HCT116 (cell line): ENCODE measurements at regions not wholly inside any gene's neighbourhood (a gene's known extent, or its start where the extent isn't known, plus 50 kb on each side); places are given as distances from the start of the nearest gene placed in this dataset.

ENCODE experiments used
- ATAC-seq: fragments of 200-7000 bp; cut with Tn5 transposase; 2 replicates; pipeline ENCODE4 v1.9.1; 2020; ENCODE audit warnings: mild to moderate bottlenecking, moderate library complexity
- BruUV-seq: library from RNA; stranded (reverse); fragments of 400-500 nt; replicated peaks from 2 replicates; lab custom pipeline; 2021; lab: Mats Ljungman, UMichigan
- CTCF ChIA-PET: fragments of 300-600 bp; sonication (Branson Sonifier 250); formaldehyde crosslinking; loops from one replicate; lab custom pipeline; 2021; ENCODE audit warnings: antibody characterized with exemption; lab: Charles Lee
- POLR2A ChIA-PET: fragments of 300-600, 350-600 bp; sonication (Branson Sonifier 250); formaldehyde crosslinking; loops from one replicate; lab custom pipeline; 2021; ENCODE audit warnings: antibody characterized with exemption; lab: Charles Lee
- RAD21 ChIA-PET, 2 experiments: fragments of 300-600 bp; sonication (Branson Sonifier 250); formaldehyde crosslinking; loops; one replicate each; lab custom pipeline; 2023; ENCODE audit warnings: low total read pairs in 2 of 2; ENCODE audit not compliant: uncharacterized antibody in 2 of 2, unreplicated experiment in 2 of 2, low non-redundant PET in 1 of 2; lab: Charles Lee
- DNase-seq: peaks from one replicate; pipeline ENCODE4 v3.0.0-alpha.2; 2010; ENCODE audit warnings: low read depth, low spot score
- H2AFZ ChIP-seq: fragments of 200-600 bp; shearing (Covaris generic), sonication (generic); 2 replicates; pipeline ENCODE4 v1.6.1; 2017; ENCODE audit warnings: low read depth, mixed run types, mixed read lengths, antibody characterized with exemption, low read length; ENCODE audit not compliant: poor library complexity, severe bottlenecking
- H3K27ac ChIP-seq: 2 replicates; pipeline ENCODE4 v1.5.1; 2012; ENCODE audit warnings: low read depth, low read length
- H3K27me3 ChIP-seq: fragments of 200-600 bp; sonication (generic); 2 replicates; pipeline ENCODE4 v1.6.1; 2016; ENCODE audit warnings: mixed run types, low read length, mixed read lengths; ENCODE audit not compliant: insufficient read depth
- H3K36me3 ChIP-seq, 2 experiments: fragments of 200-500 bp in 1 of 2; fragments of 200-600 bp in 1 of 2; sonication (Bioruptor generic) in 1 of 2; sonication (generic) in 1 of 2; 2 replicates each; pipeline versions ENCODE4 v1.5.1 to v1.6.1; 2014 to 2016; ENCODE audit warnings: low read length in 2 of 2, inconsistent platforms in 1 of 2, mixed read lengths in 1 of 2, mixed run types in 1 of 2; ENCODE audit not compliant: insufficient read depth in 2 of 2, control insufficient read depth in 1 of 2
- H3K4me1 ChIP-seq, 2 experiments: fragments of 200-600 bp in 1 of 2; sonication (generic) in 1 of 2; 2 replicates each; pipeline versions ENCODE4 v1.5.1 to v1.6.1; 2012 to 2017; ENCODE audit warnings: low read length in 2 of 2, inconsistent platforms in 1 of 2, mild to moderate bottlenecking in 1 of 2, mixed read lengths in 1 of 2, mixed run types in 1 of 2, moderate library complexity in 1 of 2; ENCODE audit not compliant: insufficient read depth in 2 of 2, control insufficient read depth in 1 of 2
- H3K4me2 ChIP-seq: fragments of 200-600 bp; sonication (generic); 2 replicates; pipeline ENCODE4 v1.6.1; 2017; ENCODE audit warnings: mixed run types, low read length, mixed read lengths
- H3K4me3 ChIP-seq, 2 experiments: fragments of 200-600 bp in 1 of 2; sonication (generic) in 1 of 2; replicated peaks in 1 of 2; 2 replicates each; pipeline ENCODE4 v1.5.1; 2011 to 2016; ENCODE audit warnings: low read length in 2 of 2, control low read depth in 1 of 2, low read depth in 1 of 2, mild to moderate bottlenecking in 1 of 2, mixed read lengths in 1 of 2, mixed run types in 1 of 2
- H3K79me2 ChIP-seq: fragments of 200-600 bp; sonication (generic); 2 replicates; pipeline ENCODE4 v1.6.1; 2017; ENCODE audit warnings: mild to moderate bottlenecking, mixed run types, low read length, moderate library complexity, mixed read lengths; ENCODE audit not compliant: insufficient read depth
- H3K9ac ChIP-seq: fragments of 200-600 bp; sonication (generic); 2 replicates; pipeline ENCODE4 v1.6.1; 2016; ENCODE audit warnings: low read length, mixed read lengths
- H3K9me2 ChIP-seq: fragments of 200-600 bp; sonication (generic), shearing (Covaris generic); 2 replicates; pipeline ENCODE4 v1.6.1; 2017; ENCODE audit warnings: mixed run types, mild to moderate bottlenecking, moderate library complexity; ENCODE audit not compliant: insufficient read depth
- H3K9me3 ChIP-seq, 2 experiments: fragments of 200-500 bp in 1 of 2; fragments of 200-600 bp in 1 of 2; sonication (Bioruptor generic) in 1 of 2; sonication (generic) in 1 of 2; 2 replicates each; pipeline ENCODE4 v1.6.1; 2014 to 2017; ENCODE audit warnings: low read length in 2 of 2, mixed read lengths in 2 of 2, inconsistent platforms in 1 of 2, low read depth in 1 of 2, mild to moderate bottlenecking in 1 of 2, mixed run types in 1 of 2, moderate library complexity in 1 of 2; ENCODE audit not compliant: control insufficient read depth in 1 of 2, insufficient read depth in 1 of 2
- H4K20me1 ChIP-seq: fragments of 200-600 bp; sonication (generic), shearing (Covaris generic); 2 replicates; pipeline ENCODE4 v1.6.1; 2017; ENCODE audit warnings: mixed run types, mild to moderate bottlenecking, moderate library complexity; ENCODE audit not compliant: insufficient read depth
- CEBPB ChIP-seq: IDR thresholded peaks from 2 replicates; pipeline ENCODE4 v1.6.1; 2012; ENCODE audit warnings: low read depth
- ELF1 ChIP-seq: IDR thresholded peaks from 2 replicates; pipeline ENCODE4 v1.6.1; 2012; ENCODE audit warnings: low read depth, borderline replicate concordance
- EZH2 ChIP-seq: fragments of 200-600 bp; sonication (generic); IDR thresholded peaks from 2 replicates; pipeline ENCODE4 v1.6.1; 2017; ENCODE audit warnings: antibody characterized with exemption, mixed run types
- EZH2phosphoT487 ChIP-seq: fragments of 200-600 bp; IDR thresholded peaks from 2 replicates; pipeline ENCODE4 v1.6.1; 2018; ENCODE audit warnings: antibody characterized with exemption, borderline replicate concordance
- JUND ChIP-seq: IDR thresholded peaks from 2 replicates; pipeline ENCODE4 v1.6.1; 2012
- RAD21 ChIP-seq: IDR thresholded peaks from 2 replicates; pipeline ENCODE4 v1.6.1; 2012; ENCODE audit warnings: low read depth, mild to moderate bottlenecking
- SIN3A ChIP-seq: IDR thresholded peaks from 2 replicates; pipeline ENCODE4 v1.6.1; 2012; ENCODE audit warnings: low read depth
- SP1 ChIP-seq: IDR thresholded peaks from 2 replicates; pipeline ENCODE4 v1.6.1; 2012; ENCODE audit warnings: low read depth
- SRF ChIP-seq: IDR thresholded peaks from 2 replicates; pipeline ENCODE4 v1.6.1; 2012; ENCODE audit warnings: low read depth
- TCF7L2 ChIP-seq: IDR thresholded peaks from 2 replicates; pipeline ENCODE4 v1.7.0; 2011; ENCODE audit warnings: borderline replicate concordance, inconsistent platforms; ENCODE audit not compliant: insufficient read depth, insufficient read length; ENCODE audit errors: extremely low read depth
- YY1 ChIP-seq: IDR thresholded peaks from 2 replicates; pipeline ENCODE4 v1.6.1; 2011; ENCODE audit warnings: low read length, low read depth, moderate library complexity, mild to moderate bottlenecking; ENCODE audit not compliant: insufficient replicate concordance; ENCODE audit errors: extremely low read depth
- ZNF274 ChIP-seq: fragments of 200-500 bp; sonication (Bioruptor generic); IDR thresholded peaks from 2 replicates; pipeline ENCODE4 v1.6.1; 2014; ENCODE audit warnings: mild to moderate bottlenecking, low read depth, low read length, inconsistent platforms
- intact Hi-C: fragments of 100-400 bp; cut with micrococcal nuclease; formaldehyde crosslinking; loops from 2 replicates; pipeline ENCODE4 v1.10.0; 2022
- TF ChIP-seq, protein P1 (sequence below): IDR thresholded peaks from 2 replicates; pipeline ENCODE4 v1.6.1; 2012; ENCODE audit warnings: low read depth
- TF ChIP-seq, protein P2 (sequence below): IDR thresholded peaks from 2 replicates; pipeline ENCODE4 v1.6.1; 2011; ENCODE audit warnings: mild to moderate bottlenecking, low read length, moderate library complexity; ENCODE audit not compliant: insufficient replicate concordance; ENCODE audit errors: extremely low read depth
- TF ChIP-seq, protein P3 (sequence below), 3 experiments: fragments of 200-600 bp in 1 of 3; sonication (generic) in 1 of 3; IDR thresholded peaks in 2 of 3; conservative IDR thresholded peaks in 1 of 3; 2 replicates each; pipeline ENCODE4 v1.5.1; 2012 to 2017; ENCODE audit warnings: low read depth in 2 of 3, low read length in 2 of 3, antibody characterized with exemption in 1 of 3, borderline replicate concordance in 1 of 3, control low read depth in 1 of 3, mild to moderate bottlenecking in 1 of 3, mixed read lengths in 1 of 3, mixed run types in 1 of 3, moderate library complexity in 1 of 3; ENCODE audit not compliant: insufficient read depth in 1 of 3

DNA sequence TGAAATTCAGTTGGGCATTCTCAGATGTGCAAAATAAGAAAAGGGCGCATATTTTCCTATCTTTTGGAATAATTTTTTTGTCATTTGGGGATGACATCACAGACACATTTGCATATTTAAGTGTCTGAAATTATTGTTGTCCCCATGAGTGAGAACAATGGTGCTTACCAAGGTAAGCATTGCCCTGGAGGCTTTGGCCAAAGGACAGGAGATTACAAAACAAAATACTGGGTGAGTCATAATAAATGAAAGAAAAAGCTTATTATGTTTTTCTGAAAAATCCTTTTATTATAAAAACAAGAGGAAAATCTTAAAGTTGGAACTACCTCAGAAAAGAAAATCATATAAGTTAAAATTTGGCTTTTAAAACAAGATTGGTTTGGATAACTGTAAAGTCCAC, 254.9 kb downstream of the BTG1 start:
- POLR2A ChIA-PET, result no interaction called here
- Histone ChIP-seq H3K36me3 (no peaks in the 10 kb centered on the region), H3K9me3 (no peaks in the 10 kb centered on the region), H3K79me2 (no peaks in the 10 kb centered on the region), H3K4me1 (no peaks in the 10 kb centered on the region), H3K27ac (no peak overlapping the region), H3K4me3 (no peak overlapping the region), H3K4me2 (no peak overlapping the region), H4K20me1 (no peaks in the 10 kb centered on the region), H3K9me2 (no peaks in the 10 kb centered on the region), H2AFZ (no peak overlapping the region), H3K9ac (no peak overlapping the region), H3K27me3 (no peaks in the 10 kb centered on the region)
- DNase-seq (no peak), ATAC-seq (no peak)
- BruUV-seq, result no TSS peak
- intact Hi-C loops, result no loop called here
- TF ChIP-seq TCF7L2 (no peak), RAD21 (no peak), YY1 (no peak), CEBPB (no peak), SP1 (no peak), SIN3A (no peak), SRF (no peak), EZH2 (no peak), ELF1 (no peak), JUND (no peak), EZH2phosphoT487 (no peak), ZNF274 (no peak)
- TF ChIP-seq, protein P1, sequence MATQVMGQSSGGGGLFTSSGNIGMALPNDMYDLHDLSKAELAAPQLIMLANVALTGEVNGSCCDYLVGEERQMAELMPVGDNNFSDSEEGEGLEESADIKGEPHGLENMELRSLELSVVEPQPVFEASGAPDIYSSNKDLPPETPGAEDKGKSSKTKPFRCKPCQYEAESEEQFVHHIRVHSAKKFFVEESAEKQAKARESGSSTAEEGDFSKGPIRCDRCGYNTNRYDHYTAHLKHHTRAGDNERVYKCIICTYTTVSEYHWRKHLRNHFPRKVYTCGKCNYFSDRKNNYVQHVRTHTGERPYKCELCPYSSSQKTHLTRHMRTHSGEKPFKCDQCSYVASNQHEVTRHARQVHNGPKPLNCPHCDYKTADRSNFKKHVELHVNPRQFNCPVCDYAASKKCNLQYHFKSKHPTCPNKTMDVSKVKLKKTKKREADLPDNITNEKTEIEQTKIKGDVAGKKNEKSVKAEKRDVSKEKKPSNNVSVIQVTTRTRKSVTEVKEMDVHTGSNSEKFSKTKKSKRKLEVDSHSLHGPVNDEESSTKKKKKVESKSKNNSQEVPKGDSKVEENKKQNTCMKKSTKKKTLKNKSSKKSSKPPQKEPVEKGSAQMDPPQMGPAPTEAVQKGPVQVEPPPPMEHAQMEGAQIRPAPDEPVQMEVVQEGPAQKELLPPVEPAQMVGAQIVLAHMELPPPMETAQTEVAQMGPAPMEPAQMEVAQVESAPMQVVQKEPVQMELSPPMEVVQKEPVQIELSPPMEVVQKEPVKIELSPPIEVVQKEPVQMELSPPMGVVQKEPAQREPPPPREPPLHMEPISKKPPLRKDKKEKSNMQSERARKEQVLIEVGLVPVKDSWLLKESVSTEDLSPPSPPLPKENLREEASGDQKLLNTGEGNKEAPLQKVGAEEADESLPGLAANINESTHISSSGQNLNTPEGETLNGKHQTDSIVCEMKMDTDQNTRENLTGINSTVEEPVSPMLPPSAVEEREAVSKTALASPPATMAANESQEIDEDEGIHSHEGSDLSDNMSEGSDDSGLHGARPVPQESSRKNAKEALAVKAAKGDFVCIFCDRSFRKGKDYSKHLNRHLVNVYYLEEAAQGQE, result no peak
- TF ChIP-seq, protein P2, sequence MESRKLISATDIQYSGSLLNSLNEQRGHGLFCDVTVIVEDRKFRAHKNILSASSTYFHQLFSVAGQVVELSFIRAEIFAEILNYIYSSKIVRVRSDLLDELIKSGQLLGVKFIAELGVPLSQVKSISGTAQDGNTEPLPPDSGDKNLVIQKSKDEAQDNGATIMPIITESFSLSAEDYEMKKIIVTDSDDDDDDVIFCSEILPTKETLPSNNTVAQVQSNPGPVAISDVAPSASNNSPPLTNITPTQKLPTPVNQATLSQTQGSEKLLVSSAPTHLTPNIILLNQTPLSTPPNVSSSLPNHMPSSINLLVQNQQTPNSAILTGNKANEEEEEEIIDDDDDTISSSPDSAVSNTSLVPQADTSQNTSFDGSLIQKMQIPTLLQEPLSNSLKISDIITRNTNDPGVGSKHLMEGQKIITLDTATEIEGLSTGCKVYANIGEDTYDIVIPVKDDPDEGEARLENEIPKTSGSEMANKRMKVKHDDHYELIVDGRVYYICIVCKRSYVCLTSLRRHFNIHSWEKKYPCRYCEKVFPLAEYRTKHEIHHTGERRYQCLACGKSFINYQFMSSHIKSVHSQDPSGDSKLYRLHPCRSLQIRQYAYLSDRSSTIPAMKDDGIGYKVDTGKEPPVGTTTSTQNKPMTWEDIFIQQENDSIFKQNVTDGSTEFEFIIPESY, result no peak
- TF ChIP-seq, protein P3, sequence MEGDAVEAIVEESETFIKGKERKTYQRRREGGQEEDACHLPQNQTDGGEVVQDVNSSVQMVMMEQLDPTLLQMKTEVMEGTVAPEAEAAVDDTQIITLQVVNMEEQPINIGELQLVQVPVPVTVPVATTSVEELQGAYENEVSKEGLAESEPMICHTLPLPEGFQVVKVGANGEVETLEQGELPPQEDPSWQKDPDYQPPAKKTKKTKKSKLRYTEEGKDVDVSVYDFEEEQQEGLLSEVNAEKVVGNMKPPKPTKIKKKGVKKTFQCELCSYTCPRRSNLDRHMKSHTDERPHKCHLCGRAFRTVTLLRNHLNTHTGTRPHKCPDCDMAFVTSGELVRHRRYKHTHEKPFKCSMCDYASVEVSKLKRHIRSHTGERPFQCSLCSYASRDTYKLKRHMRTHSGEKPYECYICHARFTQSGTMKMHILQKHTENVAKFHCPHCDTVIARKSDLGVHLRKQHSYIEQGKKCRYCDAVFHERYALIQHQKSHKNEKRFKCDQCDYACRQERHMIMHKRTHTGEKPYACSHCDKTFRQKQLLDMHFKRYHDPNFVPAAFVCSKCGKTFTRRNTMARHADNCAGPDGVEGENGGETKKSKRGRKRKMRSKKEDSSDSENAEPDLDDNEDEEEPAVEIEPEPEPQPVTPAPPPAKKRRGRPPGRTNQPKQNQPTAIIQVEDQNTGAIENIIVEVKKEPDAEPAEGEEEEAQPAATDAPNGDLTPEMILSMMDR (IDR thresholded peaks at IDR 0.05 in 2 of 3, conservative IDR thresholded peaks at IDR 0.05 in 1 of 3; ENCODE audit: borderline replicate concordance in 1 of 3, insufficient read depth in 1 of 3, low read depth in 2 of 3, low read length in 2 of 3), result no peak
- RAD21 ChIA-PET, result no interaction called here
- CTCF ChIA-PET, result no interaction called here
